A172 (cell line): ENCODE measurements at regions not wholly inside any gene's neighbourhood (a gene's known extent, or its start where the extent isn't known, plus 50 kb on each side); places are given as distances from the start of the nearest gene placed in this dataset.

Experiments
- DNase-seq: peaks from one replicate; pipeline ENCODE4 v3.0.0-alpha.2; 2015; ENCODE audit warnings: low spot score

DNA sequence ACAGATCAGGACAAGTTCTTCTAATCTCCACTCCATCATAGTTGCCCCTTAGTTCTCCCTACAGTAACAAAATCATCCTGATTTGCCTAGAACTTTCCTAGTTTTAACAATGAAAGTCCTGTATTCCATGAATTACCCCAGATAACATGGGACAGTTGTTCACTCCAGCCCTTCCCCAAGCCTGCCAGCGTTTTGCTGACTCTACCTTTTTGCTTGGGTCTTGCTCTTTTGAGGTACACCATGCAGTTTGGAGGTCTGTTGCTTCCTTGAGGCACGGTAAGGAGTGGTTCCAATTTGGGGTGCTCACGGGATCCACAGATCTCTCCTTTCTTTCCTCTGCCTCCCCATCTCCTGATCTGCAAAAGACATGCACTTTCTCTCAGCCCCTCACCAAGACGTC, 61.6 kb upstream of the DYRK2 start:
- DNase-seq, result no peak

DNA sequence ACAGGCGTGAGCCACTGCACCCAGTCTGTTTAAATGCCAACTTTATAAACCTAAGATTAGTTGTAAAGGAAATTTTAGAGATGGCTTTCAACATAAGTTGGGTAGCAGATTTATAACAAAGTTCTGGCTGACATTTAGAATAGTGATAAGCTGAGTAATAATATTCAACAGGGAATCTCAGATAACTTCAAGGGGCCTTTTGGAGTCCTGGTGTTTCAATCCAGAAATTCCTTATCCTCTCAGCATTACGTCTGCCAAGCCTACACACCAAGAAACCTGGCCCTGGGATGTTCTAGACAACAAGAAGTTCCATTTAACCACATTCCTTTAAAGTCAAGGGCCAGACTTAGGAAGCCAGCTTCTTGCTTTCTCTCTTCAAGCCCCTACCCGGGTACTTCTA, 59.5 kb upstream of the DYRK2 start:
- no peak for DNase-seq

- peak; percentile 6 for DNase-seq
Observed at GRCh38 chr12:67590149-67590790, 58.3 kb upstream of the DYRK2 start.

DNA sequence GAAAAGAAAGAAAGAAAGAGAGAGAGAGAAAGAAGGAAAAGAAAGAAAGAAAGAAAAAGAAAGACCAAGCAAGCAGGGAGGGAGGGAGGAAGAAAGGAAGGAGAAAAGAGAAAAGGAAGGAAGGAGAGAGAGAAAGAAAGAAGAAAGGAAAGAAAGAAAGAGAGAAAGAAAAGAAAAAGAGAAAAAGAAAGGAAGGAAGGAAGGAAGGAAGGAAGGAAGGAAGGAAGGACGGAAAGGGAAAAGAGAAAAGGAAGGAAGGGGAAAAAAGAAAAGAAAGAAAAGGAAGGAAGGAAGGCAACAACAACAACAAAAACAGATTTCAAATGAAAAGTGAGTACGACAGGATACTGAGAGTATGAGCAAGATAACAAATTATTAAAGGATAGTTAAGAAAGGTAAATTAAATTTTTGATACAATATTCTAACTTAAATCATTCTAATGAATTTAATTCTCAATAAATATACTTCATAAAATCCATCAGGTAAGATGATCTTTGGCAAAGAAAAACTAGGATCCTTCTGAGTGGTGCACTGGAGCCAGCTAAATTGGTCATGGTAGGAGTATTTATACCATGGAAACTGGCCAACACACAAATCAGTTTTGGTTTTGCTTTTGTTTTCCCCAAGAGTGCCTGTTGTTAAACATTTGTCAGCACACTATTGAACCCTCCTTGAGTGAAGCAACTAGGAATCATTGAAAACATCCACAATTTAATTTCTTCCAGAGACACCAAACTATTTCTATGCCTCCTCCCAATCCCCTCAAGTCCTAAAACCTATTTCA, 56.1 kb upstream of the DYRK2 start:
- DNase-seq, result peak; percentile 63

- peak; percentile 55 for DNase-seq
Observed at GRCh38 chr12:67593041-67593440, 55.5 kb upstream of the DYRK2 start.

- no peak for DNase-seq
Observed at GRCh38 chr12:67593461-67594330, 54.8 kb upstream of the DYRK2 start.

GRCh38 chr12:67594888-67595287, 53.7 kb upstream of the DYRK2 start:
- DNase-seq, result peak; percentile 4

- no peak for DNase-seq
Observed at GRCh38 chr12:67595365-67595764, 53.2 kb upstream of the DYRK2 start.

- no peak for DNase-seq
Observed at GRCh38 chr12:67598598-67598997, 49.9 kb upstream of the DYRK2 start.
